ENCODE measurements at regions not wholly inside any gene's neighbourhood (a gene's known extent, or its start where the extent isn't known, plus 50 kb on each side); places are given as distances from the start of the nearest gene placed in this dataset.

DNA sequence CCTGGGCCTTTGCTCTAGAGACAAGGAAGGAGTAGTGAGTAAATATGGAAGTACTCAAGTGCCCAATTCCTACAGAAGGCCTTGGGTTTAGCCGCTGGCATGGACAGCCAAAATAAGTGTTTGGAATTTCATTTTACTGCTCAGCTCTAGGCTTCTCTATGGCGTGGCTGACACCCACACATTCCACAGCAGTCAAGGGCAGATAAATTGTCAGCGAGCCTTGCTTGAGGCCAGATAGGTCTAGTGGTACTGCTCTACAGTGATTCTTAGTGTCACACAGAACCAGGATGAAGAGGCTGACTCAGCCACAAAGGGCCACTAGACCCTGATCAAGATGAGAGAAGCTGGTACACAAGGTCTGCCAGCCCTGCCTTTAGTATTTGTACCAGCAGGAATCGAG, 111.0 kb upstream of the NFIB start:
- no peak for ATAC-seq
- TF ChIP-seq, protein P1, sequence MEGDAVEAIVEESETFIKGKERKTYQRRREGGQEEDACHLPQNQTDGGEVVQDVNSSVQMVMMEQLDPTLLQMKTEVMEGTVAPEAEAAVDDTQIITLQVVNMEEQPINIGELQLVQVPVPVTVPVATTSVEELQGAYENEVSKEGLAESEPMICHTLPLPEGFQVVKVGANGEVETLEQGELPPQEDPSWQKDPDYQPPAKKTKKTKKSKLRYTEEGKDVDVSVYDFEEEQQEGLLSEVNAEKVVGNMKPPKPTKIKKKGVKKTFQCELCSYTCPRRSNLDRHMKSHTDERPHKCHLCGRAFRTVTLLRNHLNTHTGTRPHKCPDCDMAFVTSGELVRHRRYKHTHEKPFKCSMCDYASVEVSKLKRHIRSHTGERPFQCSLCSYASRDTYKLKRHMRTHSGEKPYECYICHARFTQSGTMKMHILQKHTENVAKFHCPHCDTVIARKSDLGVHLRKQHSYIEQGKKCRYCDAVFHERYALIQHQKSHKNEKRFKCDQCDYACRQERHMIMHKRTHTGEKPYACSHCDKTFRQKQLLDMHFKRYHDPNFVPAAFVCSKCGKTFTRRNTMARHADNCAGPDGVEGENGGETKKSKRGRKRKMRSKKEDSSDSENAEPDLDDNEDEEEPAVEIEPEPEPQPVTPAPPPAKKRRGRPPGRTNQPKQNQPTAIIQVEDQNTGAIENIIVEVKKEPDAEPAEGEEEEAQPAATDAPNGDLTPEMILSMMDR (IDR thresholded peaks at IDR 0.05) = no peak
- Histone ChIP-seq H3K4me1 (ENCODE audit: low read depth) (no peaks in the 10 kb centered on the region), H3K9me3 (no peaks in the 10 kb centered on the region), H3K4me3 (no peak overlapping the region), H3K36me3 (ENCODE audit: low read depth) (no peaks in the 10 kb centered on the region)
- no peak for DNase-seq
- intact Hi-C loops (cut with DNase I, micrococcal nuclease) = no loop called here

DNA sequence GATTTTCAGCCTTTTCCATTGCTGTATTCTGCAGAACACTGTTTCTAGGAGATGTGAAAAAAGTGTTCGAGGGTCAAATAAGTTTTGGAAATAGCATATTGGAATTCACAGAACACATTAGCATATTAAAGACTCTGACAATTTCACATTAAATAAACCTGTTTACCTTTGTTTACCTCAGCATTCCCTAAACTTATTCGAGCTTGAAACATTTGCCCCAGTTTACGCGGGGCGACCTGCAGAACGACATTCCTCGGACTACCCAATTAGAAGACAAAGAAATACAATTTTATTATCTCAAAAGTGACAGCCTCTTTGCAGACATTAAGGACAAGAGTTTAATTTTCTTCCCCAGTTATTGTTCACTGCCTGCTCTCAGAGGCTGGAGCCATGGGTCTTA, 110.3 kb upstream of the NFIB start:
- Histone ChIP-seq H3K9me3 (no peaks in the 10 kb centered on the region), H3K4me3 (no peak overlapping the region), H3K36me3 (ENCODE audit: low read depth) (no peaks in the 10 kb centered on the region), H3K4me1 (ENCODE audit: low read depth) (no peaks in the 10 kb centered on the region)
- ATAC-seq (no peak), DNase-seq (no peak)
- intact Hi-C loops (cut with DNase I, micrococcal nuclease) = no loop called here
- TF ChIP-seq, protein P1 (IDR thresholded peaks at IDR 0.05) = no peak

DNA sequence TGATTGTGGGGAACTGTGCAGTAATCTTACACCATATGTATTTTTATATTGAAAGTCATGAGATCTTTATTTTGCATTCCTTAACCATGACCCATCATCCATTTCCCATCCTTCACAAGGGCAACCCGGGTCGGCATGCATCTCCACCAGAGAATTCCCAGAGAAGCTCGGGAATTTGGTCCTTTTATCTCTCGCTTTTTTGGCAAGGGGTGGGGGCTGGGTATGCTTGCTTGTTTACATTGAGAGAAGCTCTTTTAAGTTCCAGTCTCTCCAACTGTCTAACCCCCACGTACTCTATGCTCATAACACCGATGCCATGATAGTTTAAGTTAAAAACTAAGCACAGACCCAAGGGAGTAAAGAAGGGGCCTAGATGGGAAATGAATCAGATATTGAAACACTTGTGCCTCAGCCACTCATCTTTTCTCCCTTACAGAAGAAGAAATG, 109.9 kb upstream of the NFIB start:
- TF ChIP-seq, protein P1 (IDR thresholded peaks at IDR 0.05) = no peak
- H3K4me1 ChIP-seq (ENCODE audit: low read depth) = no peaks in the 10 kb centered on the region
- H3K36me3 ChIP-seq (ENCODE audit: low read depth) = no peaks in the 10 kb centered on the region
- DNase-seq (no peak), ATAC-seq (no peak)
- intact Hi-C loops (cut with DNase I, micrococcal nuclease) = no loop called here
- no peaks in the 10 kb centered on the region for H3K9me3 ChIP-seq
- H3K4me3 ChIP-seq = no peak overlapping the region

DNA sequence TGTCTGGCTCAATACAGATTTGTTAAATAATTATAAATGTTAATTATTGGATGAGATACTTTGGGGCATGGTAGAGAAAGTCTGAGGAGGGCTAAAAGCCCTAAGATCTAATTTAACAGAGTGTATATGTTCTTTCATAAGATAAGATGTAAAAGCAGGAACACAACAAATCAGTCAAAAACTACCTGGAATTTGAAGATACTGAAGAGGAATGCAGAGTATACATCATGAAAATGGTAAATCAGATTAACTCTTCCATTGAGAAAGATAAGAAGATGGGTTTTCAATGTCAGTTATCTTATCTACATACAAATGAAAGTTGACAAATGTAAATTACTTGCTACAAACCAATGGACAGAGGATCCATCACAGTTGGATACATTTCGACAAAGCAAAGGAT, 107.3 kb upstream of the NFIB start:
- intact Hi-C loops (cut with DNase I, micrococcal nuclease) = no loop called here
- DNase-seq (no peak), ATAC-seq (no peak)
- no peaks in the 10 kb centered on the region for H3K9me3 ChIP-seq
- no peak overlapping the region for H3K4me3 ChIP-seq
- no peaks in the 10 kb centered on the region for H3K4me1 ChIP-seq (ENCODE audit: low read depth)
- no peaks in the 10 kb centered on the region for H3K36me3 ChIP-seq (ENCODE audit: low read depth)
- TF ChIP-seq, protein P1 (IDR thresholded peaks at IDR 0.05) = no peak

DNA sequence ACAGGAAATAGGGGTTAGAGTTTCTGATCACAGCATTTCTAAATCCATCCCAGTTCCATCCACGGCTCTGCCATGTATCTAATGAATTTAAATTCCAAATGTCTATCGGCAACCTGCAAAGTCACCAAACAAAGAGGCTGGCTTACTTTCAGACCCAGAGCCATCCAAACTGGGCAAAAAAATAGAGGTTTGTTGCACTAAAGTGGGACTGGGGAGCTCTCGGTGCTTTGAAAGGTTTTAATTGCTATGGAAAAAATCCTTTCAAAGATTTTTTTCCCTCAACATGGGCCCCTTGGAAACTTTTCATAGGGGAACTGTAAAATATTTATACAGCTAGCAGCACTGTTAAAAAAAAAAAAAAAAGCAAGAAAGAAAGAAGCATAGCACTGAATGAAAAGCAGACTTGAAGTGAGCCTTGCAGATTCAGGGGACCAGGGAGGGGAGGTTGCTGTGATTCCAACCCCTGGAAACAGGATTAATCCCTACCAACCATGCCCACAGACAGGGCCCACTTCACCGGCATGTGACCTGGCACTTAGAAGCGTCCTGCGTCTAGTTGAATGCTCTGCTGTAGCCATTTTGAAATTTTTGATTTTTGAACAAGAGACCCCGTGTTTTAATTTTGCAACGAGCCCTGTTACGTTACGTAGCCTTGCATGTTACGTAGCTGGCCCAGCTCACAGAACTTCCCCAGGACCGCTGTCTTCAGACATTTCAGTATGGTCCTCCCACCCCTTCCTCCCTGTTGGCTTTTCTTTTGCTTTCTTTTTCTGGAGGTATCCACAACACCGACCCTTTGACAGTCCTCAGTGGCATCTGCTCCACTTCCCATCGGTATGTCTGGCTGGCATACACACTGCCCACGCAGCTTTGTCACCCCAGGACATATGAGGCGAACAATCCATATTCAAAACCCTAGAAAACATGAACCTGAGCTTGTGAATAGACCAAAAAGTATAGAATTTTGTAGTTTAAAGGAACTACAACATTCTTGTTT, 105.3 kb upstream of the NFIB start:
- DNase-seq (no peak), ATAC-seq (no peak)
- H3K9me3 ChIP-seq = no peaks in the 10 kb centered on the region
- TF ChIP-seq, protein P1 (IDR thresholded peaks at IDR 0.05) = no peak
- H3K36me3 ChIP-seq (ENCODE audit: low read depth) = no peaks in the 10 kb centered on the region
- intact Hi-C loops (cut with DNase I, micrococcal nuclease) = no loop called here
- H3K4me3 ChIP-seq = no peak overlapping the region
- H3K4me1 ChIP-seq (ENCODE audit: low read depth) = no peaks in the 10 kb centered on the region

Measured in mucosa of descending colon (tissue), 3 donors.